GM08714 (cell line): ENCODE measurements at regions not wholly inside any gene's neighbourhood (a gene's known extent, or its start where the extent isn't known, plus 50 kb on each side); places are given as distances from the start of the nearest gene placed in this dataset.

ENCODE experiments used
- H3K4me3 ChIP-seq: fragments of 200-500 bp; sonication (Bioruptor generic); 2 replicates; pipeline ENCODE4 v1.5.1; 2014; ENCODE audit warnings: mild to moderate bottlenecking, low read length, inconsistent platforms
- ZNF274 ChIP-seq: IDR thresholded peaks from 2 replicates; pipeline ENCODE4 v1.6.1; 2012; ENCODE audit warnings: mild to moderate bottlenecking, low read depth, low read length

- no peak for TF ChIP-seq ZNF274
- no peak overlapping the region for H3K4me3 ChIP-seq
Measured at GRCh38 chr10:110387617-110387982, 82.9 kb upstream of the SMNDC1 start.

GRCh38 chr10:110387983-110388686, 83.4 kb upstream of the SMNDC1 start:
- no peak for TF ChIP-seq ZNF274
- no peak overlapping the region for H3K4me3 ChIP-seq

GRCh38 chr10:110388687-110389052, 84.0 kb upstream of the SMNDC1 start:
- no peak for TF ChIP-seq ZNF274
- H3K4me3 ChIP-seq: no peak overlapping the region

- no peak for TF ChIP-seq ZNF274
- no peak overlapping the region for H3K4me3 ChIP-seq
Measured at GRCh38 chr10:110389255-110389654, 84.5 kb upstream of the SMNDC1 start.

GRCh38 chr10:110391541-110391940, 86.8 kb upstream of the SMNDC1 start:
- TF ChIP-seq ZNF274: no peak
- H3K4me3 ChIP-seq: no peak overlapping the region

- no peak for TF ChIP-seq ZNF274
- H3K4me3 ChIP-seq: no peak overlapping the region
Measured at GRCh38 chr10:110392121-110392520, 87.4 kb upstream of the SMNDC1 start.

- no peak for TF ChIP-seq ZNF274
Measured at GRCh38 chr10:110392868-110393740, 88.4 kb upstream of the SMNDC1 start.

GRCh38 chr10:110393866-110394265, 89.1 kb upstream of the SMNDC1 start:
- H3K4me3 ChIP-seq: no peak overlapping the region
- no peak for TF ChIP-seq ZNF274

More at GRCh38 chr10:110392868-110393740, 88.4 kb upstream of the SMNDC1 start:
- no peak overlapping the region for H3K4me3 ChIP-seq

GRCh38 chr10:110394296-110394695, 89.6 kb upstream of the SMNDC1 start:
- no peak overlapping the region for H3K4me3 ChIP-seq
- TF ChIP-seq ZNF274: no peak

GRCh38 chr10:110394898-110395297, 90.2 kb upstream of the SMNDC1 start:
- no peak for TF ChIP-seq ZNF274
- H3K4me3 ChIP-seq: no peak overlapping the region

- TF ChIP-seq ZNF274: no peak
- no peak overlapping the region for H3K4me3 ChIP-seq
Measured at GRCh38 chr10:110395350-110396283, 90.9 kb upstream of the SMNDC1 start.

GRCh38 chr10:110396284-110396651, 91.5 kb upstream of the SMNDC1 start:
- no peak overlapping the region for H3K4me3 ChIP-seq
- no peak for TF ChIP-seq ZNF274

- no peak for TF ChIP-seq ZNF274
- H3K4me3 ChIP-seq: no peak overlapping the region
Measured at GRCh38 chr10:110397856-110398255, 93.1 kb upstream of the SMNDC1 start.

GRCh38 chr10:110398419-110399105, 93.8 kb upstream of the SMNDC1 start:
- no peak for TF ChIP-seq ZNF274
- no peak overlapping the region for H3K4me3 ChIP-seq
